Glomerular visceral epithelial cell (primary cell): ENCODE measurements at regions not wholly inside any gene's neighbourhood (a gene's known extent, or its start where the extent isn't known, plus 50 kb on each side); places are given as distances from the start of the nearest gene placed in this dataset.

ENCODE experiments used
- DNase-seq: peaks from one replicate; pipeline ENCODE4 v3.0.0-alpha.2; 2016; ENCODE audit errors: extremely low spot score

- no peak for DNase-seq
Observed at GRCh38 chr4:180790471-180790870, 1452.7 kb upstream of the TENM3 start.

GRCh38 chr4:180792541-180792940 lies 1450.7 kb upstream of the TENM3 start:
- DNase-seq, result no peak

- DNase-seq, result no peak
Observed at GRCh38 chr4:180794333-180794732, 1448.9 kb upstream of the TENM3 start.

- DNase-seq, result no peak
Observed at GRCh38 chr4:180798036-180798577, 1445.1 kb upstream of the TENM3 start.

GRCh38 chr4:180799798-180800197 lies 1443.4 kb upstream of the TENM3 start:
- no peak for DNase-seq

- DNase-seq, result no peak
Observed at GRCh38 chr4:180805101-180805500, 1438.1 kb upstream of the TENM3 start.

GRCh38 chr4:180808862-180809261 lies 1434.3 kb upstream of the TENM3 start:
- DNase-seq, result no peak

GRCh38 chr4:180809439-180809838 lies 1433.8 kb upstream of the TENM3 start:
- DNase-seq, result no peak

GRCh38 chr4:180810581-180810980 lies 1432.6 kb upstream of the TENM3 start:
- no peak for DNase-seq

- no peak for DNase-seq
Observed at GRCh38 chr4:180811556-180811955, 1431.6 kb upstream of the TENM3 start.

- DNase-seq, result no peak
Observed at GRCh38 chr4:180812783-180813182, 1430.4 kb upstream of the TENM3 start.

GRCh38 chr4:180814875-180815417 lies 1428.3 kb upstream of the TENM3 start:
- DNase-seq, result no peak

- no peak for DNase-seq
Observed at GRCh38 chr4:180817529-180817928, 1425.7 kb upstream of the TENM3 start.

GRCh38 chr4:180823108-180823507 lies 1420.1 kb upstream of the TENM3 start:
- no peak for DNase-seq

GRCh38 chr4:180827232-180828009 lies 1415.8 kb upstream of the TENM3 start:
- DNase-seq, result peak; percentile 33

GRCh38 chr4:180828455-180829018 lies 1414.7 kb upstream of the TENM3 start:
- DNase-seq, result peak; percentile 80

- no peak for DNase-seq
Observed at GRCh38 chr4:180832073-180832472, 1411.1 kb upstream of the TENM3 start.

GRCh38 chr4:180840142-180840541 lies 1403.1 kb upstream of the TENM3 start:
- no peak for DNase-seq

- DNase-seq, result no peak
Observed at GRCh38 chr4:180850318-180850940, 1392.8 kb upstream of the TENM3 start.

- no peak for DNase-seq
Observed at GRCh38 chr4:180852738-180853137, 1390.5 kb upstream of the TENM3 start.

- no peak for DNase-seq
Observed at GRCh38 chr4:180855184-180855583, 1388.0 kb upstream of the TENM3 start.

GRCh38 chr4:180860089-180860720 lies 1383.0 kb upstream of the TENM3 start:
- no peak for DNase-seq
